HL-60 (cell line): ENCODE measurements at regions not wholly inside any gene's neighbourhood (a gene's known extent, or its start where the extent isn't known, plus 50 kb on each side); places are given as distances from the start of the nearest gene placed in this dataset.
A peak's percentile ranks its signal among the peaks of the same experiment; 100 is the strongest.

Experiments
- CTCF ChIP-seq: IDR thresholded peaks from one replicate; pipeline ENCODE4 v1.5.1; 2011; ENCODE audit warnings: low read length, control low read depth, inconsistent platforms; ENCODE audit not compliant: insufficient read depth
- GABPA ChIP-seq: IDR thresholded peaks from 2 replicates; pipeline ENCODE4 v1.6.1; 2012; ENCODE audit warnings: low read depth
- POLR2AphosphoS5 ChIP-seq: IDR thresholded peaks from 2 replicates; pipeline ENCODE4 v1.6.1; 2012; ENCODE audit warnings: low read depth
- SPI1 ChIP-seq: IDR thresholded peaks from 2 replicates; pipeline ENCODE4 v1.6.1; 2012; ENCODE audit warnings: low read depth, mild to moderate bottlenecking, borderline replicate concordance
- TF ChIP-seq, protein P1 (sequence below): IDR thresholded peaks from 2 replicates; pipeline ENCODE4 v1.6.1; 2012; ENCODE audit warnings: low read depth; ENCODE audit not compliant: insufficient replicate concordance

DNA sequence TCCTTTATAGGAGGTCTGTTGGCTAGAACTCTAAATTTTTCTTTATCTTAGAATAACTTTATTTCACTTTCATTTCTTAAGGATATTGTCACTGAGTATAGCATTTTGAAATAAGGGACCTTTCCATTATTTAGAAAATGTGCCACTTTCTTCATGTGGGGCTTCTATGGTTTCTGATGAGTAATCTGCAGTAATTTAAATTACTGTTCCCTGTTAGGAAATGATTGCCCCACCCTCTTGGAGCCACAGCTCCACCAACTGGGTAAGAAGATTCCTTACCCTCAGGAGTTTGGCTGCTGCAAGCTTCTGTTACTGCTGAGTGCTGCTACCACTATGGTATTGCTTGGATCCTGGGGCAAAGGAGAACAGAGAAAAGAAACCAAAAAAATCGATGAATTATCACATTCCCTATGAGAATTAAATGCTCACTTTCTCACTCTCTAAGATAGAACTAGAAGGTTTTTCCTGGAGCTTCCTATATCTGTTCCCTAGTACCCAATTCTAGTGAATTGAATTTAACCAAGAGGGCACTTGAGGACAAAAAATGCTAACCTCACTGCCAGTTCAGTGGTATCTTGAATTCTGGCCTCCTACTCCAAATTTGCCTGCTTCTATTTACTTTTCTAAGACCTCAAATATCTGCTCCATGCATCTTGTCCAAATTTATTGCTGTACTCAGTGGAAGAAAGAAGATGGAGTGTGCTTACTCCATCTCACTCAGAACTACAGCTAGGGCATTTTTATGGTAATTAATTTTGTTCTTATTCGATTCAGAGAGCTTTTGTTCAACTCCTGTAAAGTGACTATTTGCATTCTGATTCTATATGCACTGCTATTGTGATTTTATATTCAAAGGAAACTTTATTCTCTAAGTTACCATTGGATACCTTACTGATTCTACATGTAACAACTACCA, 2111.3 kb downstream of the MAT2B start:
- TF ChIP-seq CTCF (peak; percentile 6), POLR2AphosphoS5 (no peak), GABPA (no peak), SPI1 (no peak)
- TF ChIP-seq, protein P1, sequence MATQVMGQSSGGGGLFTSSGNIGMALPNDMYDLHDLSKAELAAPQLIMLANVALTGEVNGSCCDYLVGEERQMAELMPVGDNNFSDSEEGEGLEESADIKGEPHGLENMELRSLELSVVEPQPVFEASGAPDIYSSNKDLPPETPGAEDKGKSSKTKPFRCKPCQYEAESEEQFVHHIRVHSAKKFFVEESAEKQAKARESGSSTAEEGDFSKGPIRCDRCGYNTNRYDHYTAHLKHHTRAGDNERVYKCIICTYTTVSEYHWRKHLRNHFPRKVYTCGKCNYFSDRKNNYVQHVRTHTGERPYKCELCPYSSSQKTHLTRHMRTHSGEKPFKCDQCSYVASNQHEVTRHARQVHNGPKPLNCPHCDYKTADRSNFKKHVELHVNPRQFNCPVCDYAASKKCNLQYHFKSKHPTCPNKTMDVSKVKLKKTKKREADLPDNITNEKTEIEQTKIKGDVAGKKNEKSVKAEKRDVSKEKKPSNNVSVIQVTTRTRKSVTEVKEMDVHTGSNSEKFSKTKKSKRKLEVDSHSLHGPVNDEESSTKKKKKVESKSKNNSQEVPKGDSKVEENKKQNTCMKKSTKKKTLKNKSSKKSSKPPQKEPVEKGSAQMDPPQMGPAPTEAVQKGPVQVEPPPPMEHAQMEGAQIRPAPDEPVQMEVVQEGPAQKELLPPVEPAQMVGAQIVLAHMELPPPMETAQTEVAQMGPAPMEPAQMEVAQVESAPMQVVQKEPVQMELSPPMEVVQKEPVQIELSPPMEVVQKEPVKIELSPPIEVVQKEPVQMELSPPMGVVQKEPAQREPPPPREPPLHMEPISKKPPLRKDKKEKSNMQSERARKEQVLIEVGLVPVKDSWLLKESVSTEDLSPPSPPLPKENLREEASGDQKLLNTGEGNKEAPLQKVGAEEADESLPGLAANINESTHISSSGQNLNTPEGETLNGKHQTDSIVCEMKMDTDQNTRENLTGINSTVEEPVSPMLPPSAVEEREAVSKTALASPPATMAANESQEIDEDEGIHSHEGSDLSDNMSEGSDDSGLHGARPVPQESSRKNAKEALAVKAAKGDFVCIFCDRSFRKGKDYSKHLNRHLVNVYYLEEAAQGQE: no peak
